HepG2 (cell line): ENCODE measurements at regions not wholly inside any gene's neighbourhood (a gene's known extent, or its start where the extent isn't known, plus 50 kb on each side); places are given as distances from the start of the nearest gene placed in this dataset.

Source experiments
- PHF21A ChIP-seq: sonication (generic); formaldehyde crosslinking; IDR thresholded peaks from 2 replicates; pipeline ENCODE4 v1.5.0; 2020; ENCODE audit warnings: mild to moderate bottlenecking, missing genetic modification reagents
- POLR2AphosphoS5 ChIP-seq: IDR thresholded peaks from 2 replicates; pipeline ENCODE4 v1.6.1; 2012; ENCODE audit warnings: low read depth, low read length
- RFX1 ChIP-seq: fragments of 450-650 bp; IDR thresholded peaks from 2 replicates; pipeline ENCODE4 v1.6.1; 2017
- RFX5 ChIP-seq: IDR thresholded peaks from 2 replicates; pipeline ENCODE4 v1.6.1; 2011; ENCODE audit warnings: low read depth, low read length, improper control_type of control experiment
- SAP130 ChIP-seq: IDR thresholded peaks from 2 replicates; pipeline ENCODE4 v1.6.1; 2016; ENCODE audit warnings: low read depth
- ZMYM3 ChIP-seq: sonication (generic); formaldehyde crosslinking; IDR thresholded peaks from 2 replicates; pipeline ENCODE4 v1.5.1; 2020; ENCODE audit warnings: mild to moderate bottlenecking, missing genetic modification reagents
- ZNF207 ChIP-seq: fragments of 450-650 bp; IDR thresholded peaks from 2 replicates; pipeline ENCODE4 v1.6.1; 2016; ENCODE audit warnings: antibody characterized with exemption, borderline replicate concordance
- TF ChIP-seq, protein P1 (sequence below): sonication (generic); formaldehyde crosslinking; IDR thresholded peaks from 2 replicates; pipeline ENCODE4 v1.4.0; 2020; ENCODE audit warnings: missing genetic modification reagents
- TF ChIP-seq, protein P2 (sequence below): sonication (generic); formaldehyde crosslinking; IDR thresholded peaks from 2 replicates; pipeline ENCODE4 v1.8.0; 2022; ENCODE audit warnings: mild to moderate bottlenecking, missing genetic modification reagents; ENCODE audit not compliant: insufficient replicate concordance
- TF ChIP-seq, protein P3 (sequence below): sonication (generic); formaldehyde crosslinking; IDR thresholded peaks from 2 replicates; pipeline ENCODE4 v1.5.0; 2020; ENCODE audit warnings: missing genetic modification reagents
- TF ChIP-seq, protein P4 (sequence below): sonication (generic); formaldehyde crosslinking; IDR thresholded peaks from 2 replicates; pipeline ENCODE4 v1.4.0; 2020; ENCODE audit warnings: missing genetic modification reagents

DNA sequence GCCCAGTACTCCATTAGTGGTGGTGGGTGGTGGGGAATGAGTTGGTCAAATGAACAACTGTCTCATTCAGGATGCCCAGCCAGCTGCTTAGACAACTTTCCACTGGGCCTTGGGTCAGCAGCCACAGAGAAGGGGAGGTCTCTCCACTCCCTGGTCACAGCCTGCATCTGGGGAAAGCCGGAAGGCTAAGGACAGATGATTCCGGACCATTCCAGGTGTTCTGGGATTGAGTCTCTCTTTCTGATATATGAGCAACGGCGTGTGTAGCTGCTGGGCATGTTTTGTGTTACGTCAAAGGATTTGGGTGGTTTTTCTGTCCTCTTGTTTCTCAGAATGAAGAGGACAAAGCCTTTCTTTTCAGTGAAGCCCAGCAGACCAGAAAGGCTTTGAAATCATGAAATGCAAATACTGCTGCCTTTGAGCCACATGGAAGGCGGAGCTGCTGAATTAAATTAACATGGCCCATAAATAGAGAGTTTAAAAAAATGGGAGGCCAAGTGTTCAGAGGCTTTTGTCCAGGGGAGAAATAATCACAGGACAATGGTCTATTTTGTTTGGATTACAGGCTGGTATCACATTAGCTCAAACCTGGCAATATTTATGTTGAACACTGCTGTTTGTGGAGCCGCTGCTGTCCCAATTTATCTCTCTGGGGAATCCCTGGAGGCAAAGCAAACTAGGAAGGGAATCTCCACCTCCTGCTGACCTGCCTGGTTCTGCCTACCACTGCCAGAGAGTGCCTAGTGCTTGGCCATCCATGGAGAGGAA lies 234.4 kb upstream of the E2F8 start:
- TF ChIP-seq, protein P1, sequence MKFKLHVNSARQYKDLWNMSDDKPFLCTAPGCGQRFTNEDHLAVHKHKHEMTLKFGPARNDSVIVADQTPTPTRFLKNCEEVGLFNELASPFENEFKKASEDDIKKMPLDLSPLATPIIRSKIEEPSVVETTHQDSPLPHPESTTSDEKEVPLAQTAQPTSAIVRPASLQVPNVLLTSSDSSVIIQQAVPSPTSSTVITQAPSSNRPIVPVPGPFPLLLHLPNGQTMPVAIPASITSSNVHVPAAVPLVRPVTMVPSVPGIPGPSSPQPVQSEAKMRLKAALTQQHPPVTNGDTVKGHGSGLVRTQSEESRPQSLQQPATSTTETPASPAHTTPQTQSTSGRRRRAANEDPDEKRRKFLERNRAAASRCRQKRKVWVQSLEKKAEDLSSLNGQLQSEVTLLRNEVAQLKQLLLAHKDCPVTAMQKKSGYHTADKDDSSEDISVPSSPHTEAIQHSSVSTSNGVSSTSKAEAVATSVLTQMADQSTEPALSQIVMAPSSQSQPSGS (CRISPR knock-in tag), result no peak
- no peak for TF ChIP-seq ZMYM3
- TF ChIP-seq POLR2AphosphoS5, result no peak
- no peak for TF ChIP-seq PHF21A (CRISPR knock-in tag)
- TF ChIP-seq, protein P2, sequence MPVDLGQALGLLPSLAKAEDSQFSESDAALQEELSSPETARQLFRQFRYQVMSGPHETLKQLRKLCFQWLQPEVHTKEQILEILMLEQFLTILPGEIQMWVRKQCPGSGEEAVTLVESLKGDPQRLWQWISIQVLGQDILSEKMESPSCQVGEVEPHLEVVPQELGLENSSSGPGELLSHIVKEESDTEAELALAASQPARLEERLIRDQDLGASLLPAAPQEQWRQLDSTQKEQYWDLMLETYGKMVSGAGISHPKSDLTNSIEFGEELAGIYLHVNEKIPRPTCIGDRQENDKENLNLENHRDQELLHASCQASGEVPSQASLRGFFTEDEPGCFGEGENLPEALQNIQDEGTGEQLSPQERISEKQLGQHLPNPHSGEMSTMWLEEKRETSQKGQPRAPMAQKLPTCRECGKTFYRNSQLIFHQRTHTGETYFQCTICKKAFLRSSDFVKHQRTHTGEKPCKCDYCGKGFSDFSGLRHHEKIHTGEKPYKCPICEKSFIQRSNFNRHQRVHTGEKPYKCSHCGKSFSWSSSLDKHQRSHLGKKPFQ, result no peak
- no peak for TF ChIP-seq RFX5
- TF ChIP-seq, protein P3, sequence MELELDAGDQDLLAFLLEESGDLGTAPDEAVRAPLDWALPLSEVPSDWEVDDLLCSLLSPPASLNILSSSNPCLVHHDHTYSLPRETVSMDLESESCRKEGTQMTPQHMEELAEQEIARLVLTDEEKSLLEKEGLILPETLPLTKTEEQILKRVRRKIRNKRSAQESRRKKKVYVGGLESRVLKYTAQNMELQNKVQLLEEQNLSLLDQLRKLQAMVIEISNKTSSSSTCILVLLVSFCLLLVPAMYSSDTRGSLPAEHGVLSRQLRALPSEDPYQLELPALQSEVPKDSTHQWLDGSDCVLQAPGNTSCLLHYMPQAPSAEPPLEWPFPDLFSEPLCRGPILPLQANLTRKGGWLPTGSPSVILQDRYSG (CRISPR knock-in tag), result no peak
- TF ChIP-seq, protein P4, sequence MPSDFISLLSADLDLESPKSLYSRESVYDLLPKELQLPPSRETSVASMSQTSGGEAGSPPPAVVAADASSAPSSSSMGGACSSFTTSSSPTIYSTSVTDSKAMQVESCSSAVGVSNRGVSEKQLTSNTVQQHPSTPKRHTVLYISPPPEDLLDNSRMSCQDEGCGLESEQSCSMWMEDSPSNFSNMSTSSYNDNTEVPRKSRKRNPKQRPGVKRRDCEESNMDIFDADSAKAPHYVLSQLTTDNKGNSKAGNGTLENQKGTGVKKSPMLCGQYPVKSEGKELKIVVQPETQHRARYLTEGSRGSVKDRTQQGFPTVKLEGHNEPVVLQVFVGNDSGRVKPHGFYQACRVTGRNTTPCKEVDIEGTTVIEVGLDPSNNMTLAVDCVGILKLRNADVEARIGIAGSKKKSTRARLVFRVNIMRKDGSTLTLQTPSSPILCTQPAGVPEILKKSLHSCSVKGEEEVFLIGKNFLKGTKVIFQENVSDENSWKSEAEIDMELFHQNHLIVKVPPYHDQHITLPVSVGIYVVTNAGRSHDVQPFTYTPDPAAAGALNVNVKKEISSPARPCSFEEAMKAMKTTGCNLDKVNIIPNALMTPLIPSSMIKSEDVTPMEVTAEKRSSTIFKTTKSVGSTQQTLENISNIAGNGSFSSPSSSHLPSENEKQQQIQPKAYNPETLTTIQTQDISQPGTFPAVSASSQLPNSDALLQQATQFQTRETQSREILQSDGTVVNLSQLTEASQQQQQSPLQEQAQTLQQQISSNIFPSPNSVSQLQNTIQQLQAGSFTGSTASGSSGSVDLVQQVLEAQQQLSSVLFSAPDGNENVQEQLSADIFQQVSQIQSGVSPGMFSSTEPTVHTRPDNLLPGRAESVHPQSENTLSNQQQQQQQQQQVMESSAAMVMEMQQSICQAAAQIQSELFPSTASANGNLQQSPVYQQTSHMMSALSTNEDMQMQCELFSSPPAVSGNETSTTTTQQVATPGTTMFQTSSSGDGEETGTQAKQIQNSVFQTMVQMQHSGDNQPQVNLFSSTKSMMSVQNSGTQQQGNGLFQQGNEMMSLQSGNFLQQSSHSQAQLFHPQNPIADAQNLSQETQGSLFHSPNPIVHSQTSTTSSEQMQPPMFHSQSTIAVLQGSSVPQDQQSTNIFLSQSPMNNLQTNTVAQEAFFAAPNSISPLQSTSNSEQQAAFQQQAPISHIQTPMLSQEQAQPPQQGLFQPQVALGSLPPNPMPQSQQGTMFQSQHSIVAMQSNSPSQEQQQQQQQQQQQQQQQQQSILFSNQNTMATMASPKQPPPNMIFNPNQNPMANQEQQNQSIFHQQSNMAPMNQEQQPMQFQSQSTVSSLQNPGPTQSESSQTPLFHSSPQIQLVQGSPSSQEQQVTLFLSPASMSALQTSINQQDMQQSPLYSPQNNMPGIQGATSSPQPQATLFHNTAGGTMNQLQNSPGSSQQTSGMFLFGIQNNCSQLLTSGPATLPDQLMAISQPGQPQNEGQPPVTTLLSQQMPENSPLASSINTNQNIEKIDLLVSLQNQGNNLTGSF, result no peak
- no peak for TF ChIP-seq ZNF207
- TF ChIP-seq RFX1, result no peak
- no peak for TF ChIP-seq SAP130 (CRISPR knock-in tag)
